ENCODE measurements at regions not wholly inside any gene's neighbourhood (a gene's known extent, or its start where the extent isn't known, plus 50 kb on each side); places are given as distances from the start of the nearest gene placed in this dataset.

DNA sequence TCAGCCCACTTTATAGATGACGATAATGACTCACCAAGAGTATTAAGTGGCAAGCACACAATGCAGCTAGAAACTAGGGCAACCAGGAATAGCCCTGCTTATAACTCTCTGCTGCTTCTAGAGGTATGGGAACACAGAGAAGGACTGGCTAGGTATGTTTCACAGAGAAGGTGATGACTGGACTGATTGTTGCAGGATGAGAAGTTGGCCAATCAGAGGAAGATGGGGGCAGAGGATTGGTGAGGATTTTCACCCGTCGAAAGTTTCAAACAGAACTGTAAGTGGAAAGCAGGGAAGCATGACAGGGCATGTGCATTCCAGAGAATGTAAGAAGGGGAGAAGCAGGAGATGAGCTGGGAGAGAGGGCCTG is 222.4 kb upstream of the JUN start:
- H3K4me3 ChIP-seq, result no peak overlapping the region
- no peak for TF ChIP-seq POLR2A (IDR thresholded peaks at IDR 0.05)
- TF ChIP-seq, protein P1, sequence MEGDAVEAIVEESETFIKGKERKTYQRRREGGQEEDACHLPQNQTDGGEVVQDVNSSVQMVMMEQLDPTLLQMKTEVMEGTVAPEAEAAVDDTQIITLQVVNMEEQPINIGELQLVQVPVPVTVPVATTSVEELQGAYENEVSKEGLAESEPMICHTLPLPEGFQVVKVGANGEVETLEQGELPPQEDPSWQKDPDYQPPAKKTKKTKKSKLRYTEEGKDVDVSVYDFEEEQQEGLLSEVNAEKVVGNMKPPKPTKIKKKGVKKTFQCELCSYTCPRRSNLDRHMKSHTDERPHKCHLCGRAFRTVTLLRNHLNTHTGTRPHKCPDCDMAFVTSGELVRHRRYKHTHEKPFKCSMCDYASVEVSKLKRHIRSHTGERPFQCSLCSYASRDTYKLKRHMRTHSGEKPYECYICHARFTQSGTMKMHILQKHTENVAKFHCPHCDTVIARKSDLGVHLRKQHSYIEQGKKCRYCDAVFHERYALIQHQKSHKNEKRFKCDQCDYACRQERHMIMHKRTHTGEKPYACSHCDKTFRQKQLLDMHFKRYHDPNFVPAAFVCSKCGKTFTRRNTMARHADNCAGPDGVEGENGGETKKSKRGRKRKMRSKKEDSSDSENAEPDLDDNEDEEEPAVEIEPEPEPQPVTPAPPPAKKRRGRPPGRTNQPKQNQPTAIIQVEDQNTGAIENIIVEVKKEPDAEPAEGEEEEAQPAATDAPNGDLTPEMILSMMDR (IDR thresholded peaks at IDR 0.05), result no peak
- H3K27me3 ChIP-seq, result no peaks in the 10 kb centered on the region
- intact Hi-C loops (cut with DNase I; ENCODE audit: low total_unique reads), result no loop called here
- H3K4me1 ChIP-seq, result no peaks in the 10 kb centered on the region
- no peak for DNase-seq
- H3K27ac ChIP-seq, result no peak overlapping the region
- H3K36me3 ChIP-seq, result no peaks in the 10 kb centered on the region
- no peaks in the 10 kb centered on the region for H3K9me3 ChIP-seq

GRCh38 chr1:59006932-59007331 is 223.1 kb upstream of the JUN start:
- intact Hi-C loops (cut with DNase I; ENCODE audit: low total_unique reads), result no loop called here
- DNase-seq, result no peak
- TF ChIP-seq POLR2A (IDR thresholded peaks at IDR 0.05), result no peak
- TF ChIP-seq, protein P1 (IDR thresholded peaks at IDR 0.05), result no peak
- Histone ChIP-seq H3K27ac (peak overlapping the region; percentile 62 to 69), H3K9me3 (no peaks in the 10 kb centered on the region), H3K4me3 (no peak overlapping the region), H3K27me3 (no peaks in the 10 kb centered on the region), H3K4me1 (no peaks in the 10 kb centered on the region), H3K36me3 (no peaks in the 10 kb centered on the region)

DNA sequence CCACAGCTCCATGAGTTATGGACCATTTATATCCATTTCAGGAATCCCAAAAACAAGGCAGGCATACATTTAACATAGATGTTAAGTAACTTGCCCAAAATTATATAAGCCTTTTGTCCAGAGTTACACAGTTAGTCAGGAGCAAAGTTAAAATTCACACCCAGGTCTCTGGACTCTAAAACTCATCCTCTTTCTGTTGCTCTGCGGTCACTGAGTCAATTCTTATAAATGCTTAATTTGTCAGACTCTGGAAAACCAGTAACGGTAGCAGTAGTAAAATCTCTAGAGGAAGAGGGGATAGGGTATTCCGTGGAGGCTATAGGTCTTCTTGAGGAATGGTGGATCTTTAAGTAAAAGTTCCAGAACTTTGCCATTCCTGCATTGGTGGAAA is 223.6 kb upstream of the JUN start:
- Histone ChIP-seq H3K4me1 (peaks cover under 1 to 2% of the 10 kb centered on the region in 2 donors), H3K27me3 (no peaks in the 10 kb centered on the region), H3K36me3 (no peaks in the 10 kb centered on the region), H3K27ac (peak overlapping the region; percentile 62 to 69), H3K4me3 (no peak overlapping the region), H3K9me3 (no peaks in the 10 kb centered on the region)
- DNase-seq, result no peak
- no peak for TF ChIP-seq POLR2A (IDR thresholded peaks at IDR 0.05)
- TF ChIP-seq, protein P1 (IDR thresholded peaks at IDR 0.05), result no peak
- intact Hi-C loops (cut with DNase I; ENCODE audit: low total_unique reads), result no loop called here

DNA sequence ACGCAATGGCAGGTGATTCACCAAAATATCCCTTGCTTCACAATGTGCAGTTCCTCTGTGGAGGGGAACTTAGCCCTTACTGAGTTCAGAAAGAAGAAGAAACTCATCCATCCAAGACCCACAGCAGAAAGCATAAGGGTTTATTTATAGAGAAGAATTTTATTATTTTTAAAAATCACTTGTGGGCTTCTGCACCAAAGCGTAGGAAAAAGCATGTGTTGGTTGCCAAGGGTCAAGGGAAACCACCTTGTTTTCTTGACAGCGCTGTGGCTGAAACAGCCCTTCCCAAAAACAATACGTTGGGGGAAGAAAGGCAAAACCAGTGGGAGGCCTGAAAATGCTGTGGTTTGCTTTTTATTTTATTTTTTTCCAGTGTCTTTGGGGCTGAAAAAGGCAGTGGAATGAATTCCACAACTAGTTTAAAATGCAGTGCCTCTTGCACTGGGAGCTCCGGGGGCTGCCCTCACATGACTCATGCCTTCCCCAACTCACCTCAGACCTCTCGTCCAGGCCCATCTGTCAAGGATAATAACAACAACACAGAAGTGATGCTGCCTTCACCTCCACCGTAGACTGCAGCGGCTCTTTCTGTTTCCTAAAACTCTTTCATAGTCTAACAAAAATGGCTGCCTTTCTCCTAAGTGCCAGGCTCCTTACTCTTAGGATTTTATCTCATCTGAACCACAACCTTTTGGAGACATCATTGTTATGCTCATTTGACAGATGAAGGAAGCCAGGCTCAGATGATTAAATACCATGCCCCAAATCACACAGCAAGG is 224.2 kb upstream of the JUN start:
- intact Hi-C loops (cut with DNase I; ENCODE audit: low total_unique reads), result no loop called here
- Histone ChIP-seq H3K27me3 (no peaks in the 10 kb centered on the region), H3K9me3 (no peaks in the 10 kb centered on the region), H3K27ac (peak overlapping the region; percentile 62 to 69), H3K4me3 (no peak overlapping the region), H3K4me1 (peaks cover 5 to 6% of the 10 kb centered on the region in 2 donors), H3K36me3 (no peaks in the 10 kb centered on the region)
- DNase-seq, result peak in 1 of 2 donors; percentile 37
- TF ChIP-seq, protein P1 (IDR thresholded peaks at IDR 0.05), result no peak
- no peak for TF ChIP-seq POLR2A (IDR thresholded peaks at IDR 0.05)

GRCh38 chr1:59008599-59009347 is 224.9 kb upstream of the JUN start:
- Histone ChIP-seq H3K4me1 (peaks cover 5 to 6% of the 10 kb centered on the region in 2 donors), H3K9me3 (no peaks in the 10 kb centered on the region), H3K27me3 (no peaks in the 10 kb centered on the region), H3K27ac (peak overlapping the region; percentile 62 to 69), H3K36me3 (no peaks in the 10 kb centered on the region), H3K4me3 (no peak overlapping the region)
- intact Hi-C loops (cut with DNase I; ENCODE audit: low total_unique reads), result no loop called here
- TF ChIP-seq, protein P1 (IDR thresholded peaks at IDR 0.05), result no peak
- TF ChIP-seq POLR2A (IDR thresholded peaks at IDR 0.05), result no peak
- DNase-seq, result no peak

Data from uterus (tissue), 3 donors.